Glomerular visceral epithelial cell (primary cell): ENCODE measurements at regions not wholly inside any gene's neighbourhood (a gene's known extent, or its start where the extent isn't known, plus 50 kb on each side); places are given as distances from the start of the nearest gene placed in this dataset.
"Not testable (repeated sequence)": the region's sequence is repeated elsewhere in the genome, so short reads cannot be mapped to it uniquely, and the experiment has no call there.

ENCODE experiments used
- DNase-seq: peaks from one replicate; pipeline ENCODE4 v3.0.0-alpha.2; 2016; ENCODE audit errors: extremely low spot score

DNA sequence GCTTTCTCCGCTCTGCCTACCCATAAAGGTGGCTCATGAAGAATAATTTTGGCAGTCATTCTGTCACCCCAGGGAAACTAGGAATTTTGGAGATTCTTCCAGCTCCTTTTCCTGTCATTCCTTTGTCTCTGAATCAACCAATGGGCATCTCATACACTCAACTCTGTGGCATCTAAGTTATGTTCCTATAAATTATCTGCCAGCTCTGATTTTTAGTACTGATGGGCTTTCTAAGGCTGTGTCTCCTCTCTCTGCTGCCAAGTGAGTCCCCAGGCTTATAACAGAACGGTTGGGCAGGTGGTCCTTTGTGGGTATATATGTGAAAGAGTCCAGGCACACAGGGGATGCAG, 226.8 kb downstream of the NMUR2 start:
- DNase-seq = no peak

DNA sequence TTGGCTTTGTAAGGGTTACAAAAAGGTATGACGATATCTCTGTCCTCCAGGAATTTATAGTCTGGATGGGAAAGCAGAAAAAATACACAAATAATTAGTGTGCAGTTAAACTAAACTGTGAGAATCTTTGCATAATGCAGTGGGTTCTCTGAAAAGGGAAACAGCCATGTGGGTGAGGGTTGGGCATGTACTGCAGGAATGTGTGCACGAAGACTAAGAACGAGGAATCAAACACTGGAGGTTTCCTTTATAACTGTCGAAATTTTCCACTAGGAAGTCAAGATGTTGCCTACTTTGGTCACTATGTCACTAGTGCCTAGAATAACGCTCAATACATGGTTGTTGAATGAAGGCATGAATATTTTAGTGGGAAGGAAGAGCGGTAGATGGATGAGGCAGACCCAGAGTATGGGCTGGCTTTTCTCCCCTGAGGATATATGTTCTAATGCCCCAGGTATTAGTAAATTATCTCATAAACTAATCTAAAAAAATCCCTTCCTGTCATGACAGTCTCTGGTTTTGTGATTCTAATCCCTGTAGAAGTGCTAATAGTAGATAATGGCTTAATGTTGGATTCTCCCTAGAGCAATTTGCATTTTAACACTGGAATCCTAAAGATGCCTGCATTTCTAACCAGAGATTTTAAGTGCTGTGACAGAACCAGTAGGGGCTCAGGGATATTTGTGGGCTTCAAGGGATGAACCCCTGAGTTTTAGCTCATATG, 227.3 kb downstream of the NMUR2 start:
- no peak for DNase-seq

DNA sequence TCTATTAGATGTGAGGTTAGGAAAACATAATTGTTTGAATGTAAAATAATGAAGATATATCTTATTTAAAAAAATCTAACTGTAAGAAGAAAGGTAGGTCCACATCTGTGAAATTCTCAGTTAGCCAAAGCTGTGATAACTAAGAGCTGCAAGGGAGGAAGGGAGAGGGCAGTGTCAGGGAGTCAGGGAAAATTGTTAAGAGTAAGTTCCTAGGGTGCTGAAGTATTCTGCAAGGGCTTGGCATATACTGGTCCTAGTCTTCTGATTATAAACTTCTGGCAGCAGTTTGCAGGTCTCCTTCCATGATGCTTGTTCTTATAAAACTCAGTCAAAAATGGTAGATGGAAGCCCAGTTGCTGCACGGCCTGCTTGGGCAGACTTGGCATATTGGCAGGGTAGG, 233.2 kb downstream of the NMUR2 start:
- DNase-seq = no peak

DNA sequence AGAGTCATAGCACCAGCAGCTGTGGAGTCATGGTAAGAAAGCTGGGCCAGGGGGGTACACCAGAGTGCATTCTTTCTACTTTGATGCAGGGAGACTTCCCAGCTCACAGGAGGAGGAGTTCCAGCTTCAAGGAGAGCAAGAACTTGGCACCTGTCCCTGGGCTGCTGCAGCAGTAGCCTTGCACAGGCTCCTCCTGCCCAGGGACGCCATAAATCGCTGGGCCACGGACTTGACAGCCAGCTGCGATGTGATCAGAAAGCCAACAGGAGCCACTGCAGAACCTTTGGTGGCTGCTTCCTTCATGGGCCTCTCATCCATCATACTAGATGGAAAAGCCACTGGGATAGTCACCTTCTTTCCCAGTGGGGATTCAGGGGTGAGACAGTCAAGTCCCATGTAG, 234.7 kb downstream of the NMUR2 start:
- DNase-seq = no peak

DNA sequence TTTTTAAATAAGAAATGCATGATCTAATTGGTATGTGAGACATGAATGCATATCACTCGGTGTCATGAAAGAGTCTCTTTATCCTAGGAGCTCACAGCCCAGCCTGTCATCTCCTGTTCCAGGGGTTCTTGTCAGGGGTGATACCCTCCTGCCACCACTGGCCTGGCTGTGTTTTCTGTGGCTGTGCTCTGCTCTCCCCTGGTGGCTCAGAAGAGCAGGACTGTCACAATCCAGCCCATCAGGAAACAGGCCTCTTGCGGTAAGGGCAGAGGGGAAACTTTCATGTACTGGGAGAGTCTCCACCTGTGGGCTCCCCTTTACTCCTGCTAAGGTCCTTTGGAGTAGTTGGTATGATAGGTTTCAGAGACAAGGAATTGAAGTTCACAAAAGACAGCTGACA, 240.2 kb upstream of the GLRA1 start:
- DNase-seq = no peak

DNA sequence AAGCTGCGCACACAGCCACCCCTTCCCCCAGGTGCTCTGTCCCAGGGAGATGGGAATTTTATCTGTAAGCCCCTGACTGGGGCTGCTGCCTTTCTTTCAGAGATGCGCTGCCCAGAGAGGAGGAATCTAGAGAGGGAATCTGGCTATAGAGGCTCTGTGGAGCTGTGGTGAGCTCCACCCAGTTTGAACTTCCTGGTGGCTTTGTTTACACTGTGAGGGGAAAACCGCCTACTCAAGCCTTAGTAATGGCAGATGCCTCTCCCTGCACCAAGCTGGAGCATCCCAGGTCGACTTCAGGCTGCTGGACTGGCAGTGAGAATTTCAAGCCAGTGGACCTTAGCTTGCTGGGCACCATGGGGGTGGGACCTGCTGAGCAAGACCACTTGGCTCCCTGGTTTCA, 235.2 kb upstream of the GLRA1 start:
- DNase-seq = not testable (repeated sequence)

DNA sequence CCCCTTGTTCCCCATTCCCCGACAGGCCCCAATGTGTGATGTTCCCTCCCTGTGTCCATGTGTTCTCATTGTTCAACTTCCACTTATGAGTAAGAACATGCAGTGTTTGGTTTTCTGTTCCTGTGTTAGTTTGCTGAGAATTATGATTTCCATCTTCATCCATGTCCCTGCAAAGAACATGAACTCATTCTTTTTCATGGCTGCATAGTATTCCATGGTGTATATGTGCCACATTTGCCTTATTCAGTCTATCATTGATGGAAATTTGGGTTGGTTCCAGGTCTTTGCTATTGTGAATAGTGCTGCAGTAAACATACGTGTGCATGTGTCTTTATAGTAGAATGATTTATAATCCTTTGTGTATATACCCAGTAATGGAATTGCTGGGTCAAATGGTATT, 229.8 kb upstream of the GLRA1 start:
- not testable (repeated sequence) for DNase-seq

DNA sequence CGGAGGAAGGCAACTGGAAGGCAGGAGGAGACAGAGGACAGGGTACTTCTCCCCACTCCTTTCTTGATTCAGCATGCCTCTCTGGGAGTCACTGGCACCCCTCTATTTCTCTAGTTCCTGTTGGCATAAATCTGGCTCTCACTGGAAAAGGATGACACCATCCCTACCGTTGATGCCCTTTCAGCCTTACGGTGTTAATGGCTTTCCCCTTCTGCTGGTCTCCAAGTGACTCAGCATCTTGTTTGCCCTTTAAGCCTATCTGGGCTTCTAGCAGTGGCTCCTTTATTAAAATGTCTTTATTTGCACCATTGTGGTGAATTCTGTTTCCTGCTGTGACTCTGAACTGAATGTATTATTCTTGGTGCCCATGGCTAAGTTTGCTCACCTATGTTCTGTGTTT, 227.3 kb upstream of the GLRA1 start:
- DNase-seq = no peak

DNA sequence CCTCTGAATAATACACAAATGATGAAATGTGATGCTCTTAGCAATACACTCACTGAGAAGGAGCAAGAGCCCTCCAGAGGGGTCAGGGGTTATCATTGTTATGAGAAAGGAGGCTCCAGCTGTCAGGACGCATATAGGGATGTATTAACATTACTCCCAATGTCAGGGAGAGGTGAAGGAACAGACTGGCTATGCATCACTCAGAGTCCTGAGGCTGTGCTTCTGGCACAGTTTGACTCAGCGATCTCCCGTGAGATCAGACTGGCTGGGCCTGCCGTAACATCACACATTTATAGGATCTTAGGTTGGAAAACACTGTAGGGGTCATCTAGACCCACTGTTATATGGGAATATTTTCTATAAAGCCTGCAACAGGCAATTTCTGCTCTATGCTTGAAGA, 226.5 kb upstream of the GLRA1 start:
- DNase-seq = no peak

DNA sequence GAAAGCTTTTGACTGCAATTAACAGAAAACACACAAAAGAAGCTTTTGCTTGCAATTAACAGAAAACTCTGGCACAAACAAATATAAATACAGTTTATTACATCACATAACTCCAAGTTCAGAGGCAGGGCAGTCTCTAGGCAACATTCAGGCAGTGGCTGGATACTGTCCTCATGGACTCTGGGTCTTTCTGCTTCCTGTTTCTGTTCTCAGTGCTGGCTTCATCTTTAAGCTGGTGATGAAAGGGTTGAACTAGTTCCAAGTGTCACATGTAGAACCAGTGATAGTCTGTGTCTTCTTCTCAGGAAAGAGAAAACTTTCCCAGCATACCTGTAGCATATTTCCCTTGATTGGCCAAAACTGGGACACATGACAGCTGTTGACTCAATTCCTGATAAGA, 222.6 kb upstream of the GLRA1 start:
- no peak for DNase-seq

DNA sequence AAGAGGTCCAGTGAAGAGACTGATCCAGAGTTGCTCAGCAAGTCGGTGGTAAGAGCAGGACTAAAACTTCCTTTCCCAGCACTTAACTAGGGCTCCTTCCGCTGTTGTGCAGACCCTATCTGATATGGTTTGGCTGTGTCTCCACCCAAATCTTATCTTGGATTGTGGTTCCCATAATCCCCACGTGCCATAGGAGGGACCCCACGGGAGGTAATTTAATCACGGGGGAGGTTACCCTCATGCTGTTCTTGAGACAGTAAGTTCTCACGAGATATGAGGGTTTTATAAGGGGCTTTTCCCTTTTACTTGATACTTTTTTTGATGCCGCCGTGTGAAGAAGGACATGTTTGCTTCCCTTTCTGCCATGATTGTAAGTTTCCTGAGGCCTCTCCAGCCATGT, 221.9 kb upstream of the GLRA1 start:
- DNase-seq = no peak

DNA sequence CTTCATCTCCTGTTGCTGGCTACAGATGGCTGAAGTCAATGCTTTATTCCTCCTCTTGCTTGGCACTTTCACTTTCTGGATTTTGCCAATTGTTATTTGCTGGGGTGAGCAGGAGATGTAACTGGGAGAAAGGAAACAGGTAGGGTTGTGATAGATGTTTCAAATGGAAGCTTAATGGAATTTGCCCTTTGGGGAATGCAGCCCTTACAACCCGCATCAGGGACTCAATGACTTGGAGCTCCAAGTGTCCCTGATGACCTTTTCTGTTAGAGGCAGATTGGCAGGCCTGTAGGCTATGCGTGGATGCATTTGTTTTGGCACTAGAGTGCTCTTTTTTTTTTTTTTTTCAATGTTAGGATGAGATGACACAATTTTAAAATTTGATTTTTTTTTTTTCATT, 219.9 kb upstream of the GLRA1 start:
- no peak for DNase-seq

DNA sequence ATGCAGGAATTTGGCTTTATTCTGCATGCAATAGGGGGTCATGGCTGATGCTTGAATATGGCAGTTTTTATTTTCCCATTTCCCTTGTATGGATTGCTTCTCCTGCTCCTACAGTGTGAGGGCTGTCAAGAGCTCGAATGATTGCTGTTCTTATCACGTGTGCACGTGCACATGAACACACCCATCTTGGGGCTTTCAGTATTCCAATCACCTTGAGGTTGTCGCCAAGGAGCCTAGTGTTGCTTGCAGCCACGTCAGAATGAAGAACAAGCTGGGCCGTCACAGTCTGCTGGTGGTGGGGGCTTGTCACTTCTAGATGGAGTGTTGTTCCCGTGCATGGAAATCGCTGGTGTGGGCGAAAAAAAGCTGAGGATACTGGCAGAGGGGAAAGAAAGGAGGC, 219.4 kb upstream of the GLRA1 start:
- DNase-seq = no peak

DNA sequence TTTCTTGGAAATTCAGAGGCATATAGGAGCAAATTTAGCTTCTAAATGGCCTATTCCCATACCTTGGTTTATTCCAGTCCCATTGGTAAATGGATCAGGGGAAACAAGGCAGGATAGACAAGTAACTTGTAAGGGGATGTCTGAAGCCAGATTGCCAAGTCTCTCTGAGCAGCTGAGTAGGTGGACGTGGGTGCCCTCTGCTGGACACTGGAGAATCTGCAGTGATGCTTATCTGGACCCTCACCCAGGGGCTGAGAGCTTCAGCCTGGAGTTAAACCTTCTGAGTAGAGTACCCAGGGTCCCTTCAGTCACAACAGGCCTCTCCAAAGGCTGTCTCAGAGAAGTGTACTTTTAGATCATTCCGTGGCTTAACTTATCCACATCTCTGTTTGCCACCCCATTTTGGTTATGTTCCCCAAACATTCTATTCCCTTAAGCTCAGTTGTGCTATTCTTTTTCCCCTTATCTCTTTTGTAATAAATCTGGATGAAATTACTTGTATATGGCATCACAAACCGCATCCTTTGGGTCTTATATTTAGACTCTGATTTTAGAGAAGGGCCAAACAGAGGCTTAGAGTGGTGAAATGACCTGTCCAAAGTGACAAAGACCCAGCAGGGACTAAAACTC, 218.3 kb upstream of the GLRA1 start:
- peak; percentile 59 for DNase-seq

DNA sequence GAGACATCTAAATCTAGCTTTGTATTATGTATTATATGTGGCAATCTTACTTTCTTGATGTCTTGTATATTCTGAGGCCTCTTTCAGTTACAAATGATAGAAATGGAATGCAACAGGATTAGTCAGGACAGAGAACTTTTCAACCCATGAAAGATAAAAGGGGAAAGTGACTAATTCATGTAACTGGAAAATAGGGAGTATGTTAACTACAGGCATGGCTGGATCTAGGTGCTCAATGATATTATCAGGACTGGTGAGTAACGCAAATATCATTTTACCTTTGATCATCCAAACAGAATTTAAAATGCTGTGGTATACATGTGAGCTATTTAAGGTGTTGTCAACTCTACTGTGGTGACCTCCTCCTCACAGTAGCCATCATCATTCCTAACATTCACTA, 215.7 kb upstream of the GLRA1 start:
- no peak for DNase-seq

DNA sequence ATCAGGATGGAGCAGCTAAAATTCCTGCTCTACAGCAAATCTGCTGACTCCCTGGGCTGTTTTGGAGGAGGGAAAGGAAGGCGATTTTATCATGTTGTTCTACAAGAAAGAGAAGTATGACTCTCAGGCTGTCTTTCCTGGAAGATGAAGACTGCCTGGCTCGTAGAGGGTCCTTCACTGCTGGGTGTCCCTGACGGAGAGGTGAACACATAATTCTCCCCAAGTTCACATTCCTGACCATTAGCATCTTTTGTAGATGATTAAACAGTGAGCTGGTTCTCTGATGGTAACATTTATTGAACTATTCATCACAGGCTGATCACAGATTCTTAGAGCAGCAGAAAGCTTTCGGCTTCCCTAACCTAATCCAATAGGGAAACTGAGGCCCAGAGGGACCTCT, 212.4 kb upstream of the GLRA1 start:
- no peak for DNase-seq

DNA sequence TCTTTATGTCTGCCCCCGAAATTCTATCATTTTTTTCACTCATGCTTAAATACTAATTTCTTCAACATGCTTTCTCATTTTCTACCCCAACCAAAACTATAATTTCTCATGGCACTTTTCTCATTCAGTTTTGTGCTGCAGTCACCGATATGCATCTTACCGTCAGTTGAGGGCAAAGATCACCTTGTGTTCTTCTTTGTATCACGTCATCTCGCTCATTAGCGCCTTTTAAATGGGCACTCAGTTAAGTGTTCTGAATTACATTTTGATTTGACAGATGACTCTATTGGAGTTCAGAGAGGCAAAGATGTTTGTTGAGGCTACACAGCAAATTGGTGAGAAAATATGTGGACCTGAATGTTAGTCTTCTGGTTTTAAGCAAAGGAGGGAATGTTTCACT, 211.7 kb upstream of the GLRA1 start:
- DNase-seq = no peak

DNA sequence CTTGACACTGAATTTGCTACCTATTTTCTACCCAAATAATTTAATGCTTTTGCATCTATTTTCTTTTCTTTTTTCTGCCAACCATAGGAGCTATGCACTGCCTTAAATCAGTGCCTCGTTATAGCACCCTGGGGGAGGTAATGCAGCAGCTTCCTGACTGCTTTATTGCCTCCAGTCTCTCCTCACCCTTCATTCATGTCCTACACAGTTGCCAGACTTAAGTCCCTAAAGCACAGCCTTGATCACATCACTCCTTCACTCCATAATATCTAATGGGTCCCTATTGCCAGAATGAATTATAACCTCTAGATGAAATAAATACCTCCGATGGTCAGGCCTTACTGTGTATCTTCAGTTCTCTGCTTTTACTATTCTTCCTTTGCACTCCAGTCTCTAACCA, 211.2 kb upstream of the GLRA1 start:
- no peak for DNase-seq

DNA sequence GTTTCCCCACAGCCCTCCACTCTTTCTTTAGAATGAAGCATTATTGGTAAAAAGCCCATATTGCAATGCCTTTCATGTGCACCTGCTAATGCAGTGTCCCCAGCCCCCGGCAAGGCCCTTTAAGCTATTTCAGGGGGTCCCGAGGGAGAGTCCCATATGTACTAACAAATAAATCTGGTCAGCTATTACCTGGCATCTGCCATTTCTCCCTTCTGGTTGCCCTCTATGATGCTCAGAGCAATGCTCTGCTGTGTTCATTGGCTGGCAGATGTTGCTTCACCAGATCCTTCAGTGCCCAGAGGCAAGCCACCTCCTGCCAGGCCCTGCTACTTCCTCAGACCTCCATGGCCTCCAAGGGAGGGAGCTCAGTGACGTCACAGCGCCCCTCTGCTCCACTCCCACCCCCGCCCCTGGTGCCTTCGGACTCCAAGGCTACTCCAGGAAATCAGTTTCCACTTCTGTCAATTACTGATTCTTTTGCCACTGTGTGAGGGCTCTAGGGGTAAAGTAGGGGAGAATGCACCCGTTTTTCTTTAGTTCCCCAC, 201.1 kb upstream of the GLRA1 start:
- no peak for DNase-seq

DNA sequence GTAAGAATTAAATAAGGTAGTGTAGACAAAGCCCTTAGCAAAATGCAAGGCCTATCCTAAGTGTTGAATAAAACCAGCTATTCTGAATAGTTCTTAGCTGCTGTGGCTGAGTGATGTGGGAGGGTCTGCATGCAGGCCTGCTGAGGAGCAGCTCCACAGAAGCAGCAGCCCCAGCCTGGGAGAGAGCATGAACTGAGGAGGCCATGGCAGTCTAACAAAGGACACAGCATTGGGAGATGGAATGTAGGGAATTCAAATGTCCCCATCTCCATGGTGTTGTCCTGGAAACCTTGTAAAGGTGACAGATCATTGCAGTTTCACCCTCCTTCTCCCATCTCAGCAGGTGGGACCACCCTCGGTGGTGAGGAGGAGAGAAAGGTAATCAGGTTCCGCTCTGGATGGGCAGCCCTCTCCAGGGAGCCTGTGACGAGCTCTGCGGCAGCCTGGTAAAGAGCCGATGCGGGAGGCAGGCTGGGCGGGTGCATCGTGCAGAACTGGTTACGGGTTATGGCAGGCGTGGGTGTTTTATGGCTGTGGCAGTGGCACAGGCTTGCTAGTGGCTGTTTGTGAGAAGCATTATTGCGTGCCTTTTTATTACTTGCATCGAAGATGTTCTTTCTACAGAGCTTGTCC, 199.9 kb upstream of the GLRA1 start:
- no peak for DNase-seq

DNA sequence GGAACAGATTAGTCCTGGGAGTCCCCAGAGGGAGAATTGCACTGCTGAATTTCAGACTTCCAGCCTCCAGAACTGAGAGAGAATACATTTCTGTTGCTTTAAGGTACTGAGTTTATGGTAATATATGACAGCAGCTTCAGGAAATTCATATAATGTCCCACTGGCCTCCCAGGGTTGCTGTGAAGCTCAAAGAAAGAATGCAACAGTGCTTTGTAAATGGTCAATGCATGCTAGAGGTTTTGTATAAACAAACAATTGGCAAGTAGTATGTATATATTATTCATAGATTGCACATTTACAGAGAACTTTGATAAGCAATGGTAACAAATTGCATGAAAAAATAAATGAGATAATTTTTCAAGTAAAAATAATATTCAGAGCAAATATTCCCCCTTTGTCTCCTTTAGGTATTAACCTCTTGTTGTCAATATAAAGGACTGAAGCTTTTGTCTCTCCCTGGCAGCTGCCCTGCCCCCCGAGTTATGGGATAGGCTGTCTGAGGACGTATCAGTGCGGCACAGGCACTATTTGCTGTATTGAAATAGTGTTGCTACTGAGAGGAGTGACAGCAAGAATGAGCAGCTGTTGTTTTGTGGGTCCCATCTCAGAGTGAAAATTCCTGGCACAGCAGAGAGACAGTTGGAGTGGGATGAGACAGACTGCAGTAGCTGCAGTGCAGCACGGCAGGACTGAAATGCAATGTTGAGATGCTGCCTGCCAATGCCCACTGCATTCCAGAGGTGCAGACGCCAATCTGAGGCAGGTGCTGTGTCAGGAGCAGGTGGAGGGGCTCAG, 194.2 kb upstream of the GLRA1 start:
- DNase-seq = no peak

DNA sequence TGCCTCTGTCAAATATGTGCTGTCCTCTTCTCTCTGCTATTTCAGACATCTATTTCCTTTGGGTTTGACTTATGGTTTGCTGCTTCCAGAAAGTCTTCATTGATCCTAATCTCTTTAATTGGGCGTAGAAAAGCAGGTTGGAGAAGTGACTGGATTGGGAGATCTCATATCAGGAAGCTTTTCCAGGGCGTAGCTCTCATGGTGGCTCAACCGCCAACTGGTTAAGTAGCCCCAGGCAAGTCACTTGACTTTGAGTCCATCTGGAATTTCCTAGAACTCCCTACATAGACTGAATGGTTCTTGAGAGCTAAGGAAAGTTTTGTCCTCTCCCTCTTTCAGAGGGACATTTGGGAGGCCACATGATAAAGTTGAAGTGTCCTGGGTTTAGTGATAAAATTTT, 192.3 kb upstream of the GLRA1 start:
- DNase-seq = no peak
